Activated naive CD4-positive, alpha-beta T cell treated with anti-CD3 and anti-CD28 coated beads, Interleukin-2, amount 10 ng/mL, durations not matched to agents 7 days and 5 days (primary cell): ENCODE measurements at regions not wholly inside any gene's neighbourhood (a gene's known extent, or its start where the extent isn't known, plus 50 kb on each side); places are given as distances from the start of the nearest gene placed in this dataset.

Source experiments
- CTCF ChIA-PET: fragments of 350-600 bp; sonication (Branson Sonifier 250); formaldehyde crosslinking; loops from one replicate; lab custom pipeline; 2021; ENCODE audit warnings: antibody characterized with exemption; lab: Charles Lee
- DNase-seq: peaks from one replicate; pipeline ENCODE4 v3.0.0-alpha.2; 2020
- H3K27ac Mint-ChIP-seq: one replicate; pipeline ENCODE4 v1.8.0; 2021; ENCODE audit warnings: mild to moderate bottlenecking, moderate library complexity, mixed read lengths
- H3K27me3 Mint-ChIP-seq: one replicate; pipeline ENCODE4 v1.8.0; 2021; ENCODE audit warnings: mild to moderate bottlenecking, mixed read lengths
- H3K36me3 Mint-ChIP-seq: one replicate; pipeline ENCODE4 v1.8.0; 2021; ENCODE audit warnings: mixed read lengths
- H3K4me1 Mint-ChIP-seq: one replicate; pipeline ENCODE4 v1.8.0; 2021; ENCODE audit warnings: mixed read lengths
- H3K4me3 Mint-ChIP-seq: one replicate; pipeline ENCODE4 v1.8.0; 2021; ENCODE audit warnings: mild to moderate bottlenecking, moderate library complexity, mixed read lengths
- H3K9me3 Mint-ChIP-seq: one replicate; pipeline ENCODE4 v1.8.0; 2021; ENCODE audit warnings: mixed read lengths

GRCh38 chr17:71966055-71966454 lies 154.8 kb upstream of the SOX9 start:
- Mint-ChIP-seq H3K36me3 (no peaks in the 10 kb centered on the region), H3K9me3 (peaks cover 7% of the 10 kb centered on the region), H3K4me1 (no peaks in the 10 kb centered on the region), H3K27me3 (no peaks in the 10 kb centered on the region), H3K4me3 (no peak overlapping the region), H3K27ac (no peak overlapping the region)
- DNase-seq = no peak
- CTCF ChIA-PET = no interaction called here

GRCh38 chr17:71966459-71967313 lies 154.1 kb upstream of the SOX9 start:
- DNase-seq = no peak
- no peak overlapping the region for H3K4me3 Mint-ChIP-seq
- no peaks in the 10 kb centered on the region for H3K36me3 Mint-ChIP-seq
- no peaks in the 10 kb centered on the region for H3K4me1 Mint-ChIP-seq
- peaks cover 7% of the 10 kb centered on the region for H3K9me3 Mint-ChIP-seq
- H3K27ac Mint-ChIP-seq = no peak overlapping the region
- H3K27me3 Mint-ChIP-seq = no peaks in the 10 kb centered on the region
- CTCF ChIA-PET = no interaction called here

GRCh38 chr17:71969500-71969899 lies 151.3 kb upstream of the SOX9 start:
- Mint-ChIP-seq H3K9me3 (peaks cover 10% of the 10 kb centered on the region), H3K27me3 (no peaks in the 10 kb centered on the region), H3K4me3 (no peak overlapping the region), H3K4me1 (no peaks in the 10 kb centered on the region), H3K36me3 (no peaks in the 10 kb centered on the region), H3K27ac (no peak overlapping the region)
- no peak for DNase-seq
- CTCF ChIA-PET = no interaction called here

- H3K27ac Mint-ChIP-seq = no peak overlapping the region
- DNase-seq = no peak
- no peaks in the 10 kb centered on the region for H3K27me3 Mint-ChIP-seq
- no peaks in the 10 kb centered on the region for H3K4me1 Mint-ChIP-seq
- CTCF ChIA-PET = no interaction called here
- H3K4me3 Mint-ChIP-seq = no peak overlapping the region
- H3K9me3 Mint-ChIP-seq = peaks cover 13% of the 10 kb centered on the region
- H3K36me3 Mint-ChIP-seq = no peaks in the 10 kb centered on the region
These were observed 150.5 kb upstream of the SOX9 start for GRCh38 chr17:71970312-71970711.

GRCh38 chr17:71974051-71974450 lies 146.8 kb upstream of the SOX9 start:
- no peak overlapping the region for H3K27ac Mint-ChIP-seq
- DNase-seq = no peak
- peaks cover 10% of the 10 kb centered on the region for H3K9me3 Mint-ChIP-seq
- CTCF ChIA-PET = no interaction called here
- no peaks in the 10 kb centered on the region for H3K36me3 Mint-ChIP-seq
- no peaks in the 10 kb centered on the region for H3K27me3 Mint-ChIP-seq
- no peaks in the 10 kb centered on the region for H3K4me1 Mint-ChIP-seq
- H3K4me3 Mint-ChIP-seq = no peak overlapping the region

- Mint-ChIP-seq H3K9me3 (peaks cover 10% of the 10 kb centered on the region), H3K4me3 (no peak overlapping the region), H3K36me3 (no peaks in the 10 kb centered on the region), H3K4me1 (no peaks in the 10 kb centered on the region), H3K27ac (no peak overlapping the region), H3K27me3 (no peaks in the 10 kb centered on the region)
- no peak for DNase-seq
- CTCF ChIA-PET = no interaction called here
These were observed 145.5 kb upstream of the SOX9 start for GRCh38 chr17:71975331-71975801.

GRCh38 chr17:71976011-71976649 lies 144.7 kb upstream of the SOX9 start:
- Mint-ChIP-seq H3K4me1 (no peaks in the 10 kb centered on the region), H3K27me3 (no peaks in the 10 kb centered on the region), H3K27ac (no peak overlapping the region), H3K36me3 (no peaks in the 10 kb centered on the region), H3K9me3 (peaks cover 11% of the 10 kb centered on the region), H3K4me3 (no peak overlapping the region)
- CTCF ChIA-PET = no interaction called here
- DNase-seq = no peak

- peaks cover 10% of the 10 kb centered on the region for H3K9me3 Mint-ChIP-seq
These were observed 142.4 kb upstream of the SOX9 start for GRCh38 chr17:71978435-71978834.

GRCh38 chr17:71980171-71980570 lies 140.6 kb upstream of the SOX9 start:
- Mint-ChIP-seq H3K4me1 (no peaks in the 10 kb centered on the region), H3K36me3 (no peaks in the 10 kb centered on the region), H3K27me3 (no peaks in the 10 kb centered on the region), H3K9me3 (peaks cover 10% of the 10 kb centered on the region), H3K27ac (no peak overlapping the region), H3K4me3 (no peak overlapping the region)
- no peak for DNase-seq
- CTCF ChIA-PET = no interaction called here

More at GRCh38 chr17:71978435-71978834, 142.4 kb upstream of the SOX9 start:
- H3K4me1 Mint-ChIP-seq = no peaks in the 10 kb centered on the region
- CTCF ChIA-PET = no interaction called here
- H3K27me3 Mint-ChIP-seq = no peaks in the 10 kb centered on the region
- no peak overlapping the region for H3K27ac Mint-ChIP-seq
- no peak for DNase-seq
- H3K36me3 Mint-ChIP-seq = no peaks in the 10 kb centered on the region
- no peak overlapping the region for H3K4me3 Mint-ChIP-seq

GRCh38 chr17:71983828-71984227 lies 137.0 kb upstream of the SOX9 start:
- Mint-ChIP-seq H3K27me3 (no peaks in the 10 kb centered on the region), H3K9me3 (peaks cover 14% of the 10 kb centered on the region), H3K4me1 (no peaks in the 10 kb centered on the region), H3K36me3 (no peaks in the 10 kb centered on the region), H3K27ac (no peak overlapping the region), H3K4me3 (no peak overlapping the region)
- CTCF ChIA-PET = no interaction called here
- no peak for DNase-seq

- Mint-ChIP-seq H3K27me3 (no peaks in the 10 kb centered on the region), H3K36me3 (no peaks in the 10 kb centered on the region), H3K9me3 (peaks cover 14% of the 10 kb centered on the region), H3K27ac (no peak overlapping the region), H3K4me3 (no peak overlapping the region), H3K4me1 (no peaks in the 10 kb centered on the region)
- DNase-seq = no peak
- CTCF ChIA-PET = no interaction called here
These were observed 135.4 kb upstream of the SOX9 start for GRCh38 chr17:71985111-71986039.

GRCh38 chr17:71986886-71987285 lies 133.9 kb upstream of the SOX9 start:
- no peak overlapping the region for H3K27ac Mint-ChIP-seq
- no peak for DNase-seq
- no peaks in the 10 kb centered on the region for H3K36me3 Mint-ChIP-seq
- H3K4me1 Mint-ChIP-seq = no peaks in the 10 kb centered on the region
- H3K4me3 Mint-ChIP-seq = no peak overlapping the region
- no peaks in the 10 kb centered on the region for H3K27me3 Mint-ChIP-seq
- peaks cover 15% of the 10 kb centered on the region for H3K9me3 Mint-ChIP-seq
- CTCF ChIA-PET = no interaction called here

- CTCF ChIA-PET = no interaction called here
- H3K4me3 Mint-ChIP-seq = no peak overlapping the region
These were observed 133.2 kb upstream of the SOX9 start for GRCh38 chr17:71987634-71988033.

GRCh38 chr17:71989117-71989516 lies 131.7 kb upstream of the SOX9 start:
- CTCF ChIA-PET = no interaction called here
- Mint-ChIP-seq H3K4me1 (no peaks in the 10 kb centered on the region), H3K36me3 (no peaks in the 10 kb centered on the region), H3K27ac (no peak overlapping the region), H3K9me3 (peaks cover 16% of the 10 kb centered on the region), H3K4me3 (no peak overlapping the region), H3K27me3 (no peaks in the 10 kb centered on the region)
- DNase-seq = no peak

More at GRCh38 chr17:71987634-71988033, 133.2 kb upstream of the SOX9 start:
- Mint-ChIP-seq H3K9me3 (peaks cover 17% of the 10 kb centered on the region), H3K36me3 (no peaks in the 10 kb centered on the region), H3K27ac (no peak overlapping the region), H3K4me1 (no peaks in the 10 kb centered on the region), H3K27me3 (no peaks in the 10 kb centered on the region)
- no peak for DNase-seq
